ENCODE measurements at regions not wholly inside any gene's neighbourhood (a gene's known extent, or its start where the extent isn't known, plus 50 kb on each side); places are given as distances from the start of the nearest gene placed in this dataset.
"Not testable (repeated sequence)": the region's sequence is repeated elsewhere in the genome, so short reads cannot be mapped to it uniquely, and the experiment has no call there.

DNA sequence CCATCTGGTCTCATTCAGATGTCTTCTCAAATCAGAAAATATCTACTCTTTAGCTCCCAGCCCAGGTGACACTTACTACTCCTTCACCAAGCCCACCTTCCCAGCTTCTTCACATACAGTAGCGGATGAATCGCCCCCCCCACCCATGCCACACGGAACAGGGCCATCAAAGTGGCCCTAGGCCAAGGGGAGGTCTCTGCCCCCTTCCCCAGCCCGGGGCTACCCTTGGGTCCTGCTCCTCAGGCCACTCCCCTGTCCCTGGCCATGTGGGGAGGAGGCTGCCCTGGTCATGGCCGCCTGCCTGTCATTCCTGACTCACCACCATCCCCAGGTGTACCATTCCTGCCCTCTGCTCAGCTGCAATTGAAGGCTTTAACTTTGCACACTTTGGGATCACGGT, 142.8 kb downstream of the NECTIN1 start:
- ChIA-PET CTCF (interaction anchor here (1.1 kb wide), 1 partner anchor 42 kb away, joined by 3 read pairs; no protein-coding TSS in a partner anchor), POLR2A (no interaction called here)
- Mint-ChIP-seq H3K27ac (ENCODE audit: low read depth, unreplicated experiment) (no peak overlapping the region), H3K36me3 (ENCODE audit: insufficient read depth, unreplicated experiment) (no peaks in the 10 kb centered on the region), H3K4me3 (ENCODE audit: unreplicated experiment) (no peak overlapping the region), H3K9me3 (ENCODE audit: unreplicated experiment) (peaks cover under 1% of the 10 kb centered on the region), H3K4me1 (ENCODE audit: insufficient read depth, unreplicated experiment) (no peaks in the 10 kb centered on the region), H3K27me3 (ENCODE audit: insufficient read depth, unreplicated experiment) (peaks cover 21% of the 10 kb centered on the region)
- no TSS peak for BruUV-seq (replicated peaks)
- TF ChIP-seq, protein P1, sequence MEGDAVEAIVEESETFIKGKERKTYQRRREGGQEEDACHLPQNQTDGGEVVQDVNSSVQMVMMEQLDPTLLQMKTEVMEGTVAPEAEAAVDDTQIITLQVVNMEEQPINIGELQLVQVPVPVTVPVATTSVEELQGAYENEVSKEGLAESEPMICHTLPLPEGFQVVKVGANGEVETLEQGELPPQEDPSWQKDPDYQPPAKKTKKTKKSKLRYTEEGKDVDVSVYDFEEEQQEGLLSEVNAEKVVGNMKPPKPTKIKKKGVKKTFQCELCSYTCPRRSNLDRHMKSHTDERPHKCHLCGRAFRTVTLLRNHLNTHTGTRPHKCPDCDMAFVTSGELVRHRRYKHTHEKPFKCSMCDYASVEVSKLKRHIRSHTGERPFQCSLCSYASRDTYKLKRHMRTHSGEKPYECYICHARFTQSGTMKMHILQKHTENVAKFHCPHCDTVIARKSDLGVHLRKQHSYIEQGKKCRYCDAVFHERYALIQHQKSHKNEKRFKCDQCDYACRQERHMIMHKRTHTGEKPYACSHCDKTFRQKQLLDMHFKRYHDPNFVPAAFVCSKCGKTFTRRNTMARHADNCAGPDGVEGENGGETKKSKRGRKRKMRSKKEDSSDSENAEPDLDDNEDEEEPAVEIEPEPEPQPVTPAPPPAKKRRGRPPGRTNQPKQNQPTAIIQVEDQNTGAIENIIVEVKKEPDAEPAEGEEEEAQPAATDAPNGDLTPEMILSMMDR (IDR thresholded peaks at IDR 0.05; ENCODE audit: unreplicated experiment) = no peak
- no peak for DNase-seq (ENCODE audit: unreplicated experiment)
- intact Hi-C loops (cut with micrococcal nuclease) = no loop called here

DNA sequence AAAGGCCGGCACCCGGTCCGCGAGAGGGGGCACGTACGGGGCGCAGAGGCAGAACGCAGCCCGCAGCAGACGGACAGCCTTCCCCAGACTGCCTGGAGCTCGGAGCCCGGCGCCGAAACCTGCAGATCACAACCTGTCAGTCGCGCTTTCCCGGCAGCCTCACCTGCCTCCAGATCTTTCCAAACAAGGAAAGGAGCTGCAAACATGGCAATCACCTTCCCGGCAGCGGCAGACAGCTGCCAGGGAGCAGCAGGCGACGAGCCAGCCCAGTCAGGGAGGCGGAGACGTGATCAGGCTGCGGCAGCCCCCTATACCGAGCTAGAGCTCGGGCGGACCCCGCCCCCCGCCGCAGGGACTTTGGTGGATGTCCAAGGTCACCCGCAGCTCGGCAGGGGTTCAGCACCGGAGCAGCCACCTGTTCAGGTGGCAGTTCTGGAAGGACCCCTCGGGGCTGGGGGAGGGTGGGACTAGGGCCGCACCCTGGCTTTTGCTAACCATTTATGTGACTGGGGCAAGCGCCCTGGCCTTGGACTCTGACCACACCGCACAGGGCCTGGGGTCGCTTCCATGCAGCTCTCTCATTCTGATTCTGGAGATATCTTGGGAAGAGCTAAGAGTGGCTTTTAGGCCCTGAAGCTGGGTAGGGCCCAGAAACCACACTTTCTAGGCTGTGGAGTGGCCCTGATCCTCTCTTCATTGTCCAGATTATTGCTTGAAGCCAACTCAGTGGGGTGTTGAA, 143.8 kb downstream of the NECTIN1 start:
- peak overlapping the region; percentile 72 for H3K4me3 Mint-ChIP-seq (ENCODE audit: unreplicated experiment)
- POLR2A ChIA-PET = interaction anchor here (0.5 kb wide), 1 partner anchor 167 kb away, joined by 3 read pairs; no protein-coding TSS in a partner anchor
- TF ChIP-seq, protein P1 (IDR thresholded peaks at IDR 0.05; ENCODE audit: unreplicated experiment) = no peak
- intact Hi-C loops (cut with micrococcal nuclease) = no loop called here
- CTCF ChIA-PET = interaction anchor here (1.1 kb wide), 1 partner anchor 41 kb away, joined by 3 read pairs; no protein-coding TSS in a partner anchor
- no peaks in the 10 kb centered on the region for H3K4me1 Mint-ChIP-seq (ENCODE audit: insufficient read depth, unreplicated experiment)
- H3K27ac Mint-ChIP-seq (ENCODE audit: low read depth, unreplicated experiment) = no peak overlapping the region
- H3K36me3 Mint-ChIP-seq (ENCODE audit: insufficient read depth, unreplicated experiment) = no peaks in the 10 kb centered on the region
- peaks cover 7% of the 10 kb centered on the region for H3K9me3 Mint-ChIP-seq (ENCODE audit: unreplicated experiment)
- DNase-seq (ENCODE audit: unreplicated experiment) = no peak
- no TSS peak for BruUV-seq (replicated peaks)
- peaks cover 21% of the 10 kb centered on the region for H3K27me3 Mint-ChIP-seq (ENCODE audit: insufficient read depth, unreplicated experiment)

DNA sequence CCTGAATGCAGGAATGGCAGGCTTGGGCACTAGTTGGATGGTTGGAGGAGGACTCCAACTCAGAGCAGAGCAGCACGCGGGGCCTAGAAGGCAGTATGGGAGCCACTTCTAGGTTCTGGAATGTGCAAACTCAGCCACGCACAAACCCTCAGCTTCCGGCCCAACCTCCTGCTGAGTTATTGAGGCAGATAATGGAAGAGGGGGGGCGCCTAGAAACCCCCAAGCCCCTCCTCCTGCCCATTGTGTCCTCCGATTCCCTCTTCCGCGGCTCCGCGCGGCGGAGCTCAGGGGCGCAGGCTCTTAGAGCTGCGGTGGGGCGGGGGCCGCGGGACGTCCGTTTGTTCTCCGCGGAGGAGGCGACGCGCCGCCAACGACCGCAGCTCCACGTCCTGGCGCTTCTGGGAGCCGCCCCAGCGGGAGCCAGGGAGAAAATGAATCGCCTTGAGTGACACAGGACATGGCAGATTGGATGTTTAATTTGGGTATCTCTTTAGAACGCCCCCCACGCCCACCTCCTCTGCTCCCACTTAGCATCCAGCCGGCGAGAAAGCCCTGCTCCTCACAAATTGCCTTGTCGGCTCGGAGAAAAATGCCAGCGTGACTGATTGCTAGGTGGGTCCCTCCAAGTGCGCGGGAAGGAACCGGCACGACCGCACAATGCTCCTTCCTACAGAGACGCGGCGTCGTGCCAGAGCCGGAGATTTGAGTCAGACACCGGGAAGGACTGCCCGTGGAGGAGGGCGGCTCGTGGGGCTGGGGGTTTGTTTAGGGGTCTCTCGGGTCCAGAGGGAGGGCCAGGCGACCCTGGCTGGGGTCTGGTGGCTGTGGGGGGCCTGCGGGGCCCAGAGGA, 144.6 kb downstream of the NECTIN1 start:
- Mint-ChIP-seq H3K27ac (ENCODE audit: low read depth, unreplicated experiment) (no peak overlapping the region), H3K27me3 (ENCODE audit: insufficient read depth, unreplicated experiment) (peaks cover 21% of the 10 kb centered on the region), H3K4me3 (ENCODE audit: unreplicated experiment) (peak overlapping the region; percentile 72), H3K4me1 (ENCODE audit: insufficient read depth, unreplicated experiment) (no peaks in the 10 kb centered on the region), H3K9me3 (ENCODE audit: unreplicated experiment) (peaks cover 7% of the 10 kb centered on the region), H3K36me3 (ENCODE audit: insufficient read depth, unreplicated experiment) (no peaks in the 10 kb centered on the region)
- no TSS peak for BruUV-seq (replicated peaks)
- ChIA-PET CTCF (interaction anchor here (0.7 kb wide), 1 partner anchor 431 kb away, joined by 3 read pairs; no protein-coding TSS in a partner anchor), POLR2A (interaction anchor here (0.8 kb wide), 1 partner anchor 216 kb away, joined by 3 read pairs; no protein-coding TSS in a partner anchor)
- intact Hi-C loops (cut with micrococcal nuclease) = no loop called here
- TF ChIP-seq, protein P1 (IDR thresholded peaks at IDR 0.05; ENCODE audit: unreplicated experiment) = no peak
- peak; percentile 35 for DNase-seq (ENCODE audit: unreplicated experiment)

DNA sequence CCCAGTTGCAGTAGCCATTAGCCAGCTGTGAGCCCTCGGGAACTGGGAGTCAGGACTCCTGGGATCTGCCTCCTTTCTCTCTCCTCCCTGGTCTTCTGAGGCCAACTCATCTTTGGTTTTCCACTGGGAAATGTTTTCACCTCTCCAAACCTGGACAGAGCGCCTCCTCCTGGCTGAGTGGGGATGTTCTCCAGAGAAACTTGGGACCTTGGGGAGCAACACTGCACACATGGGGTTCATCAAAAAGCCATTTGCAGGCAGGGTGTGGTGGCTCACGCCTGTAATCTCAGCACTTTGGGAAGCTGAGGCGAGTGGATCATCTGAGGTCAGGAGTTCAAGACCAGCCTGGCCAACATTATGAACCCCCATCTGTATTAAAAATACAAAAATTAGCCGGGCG, 145.4 kb downstream of the NECTIN1 start:
- CTCF ChIA-PET = interaction anchor here (0.7 to 1.0 kb wide), 3 partner anchors 22 to 432 kb away, joined by 3 read pairs; no protein-coding TSS in a partner anchor

DNA sequence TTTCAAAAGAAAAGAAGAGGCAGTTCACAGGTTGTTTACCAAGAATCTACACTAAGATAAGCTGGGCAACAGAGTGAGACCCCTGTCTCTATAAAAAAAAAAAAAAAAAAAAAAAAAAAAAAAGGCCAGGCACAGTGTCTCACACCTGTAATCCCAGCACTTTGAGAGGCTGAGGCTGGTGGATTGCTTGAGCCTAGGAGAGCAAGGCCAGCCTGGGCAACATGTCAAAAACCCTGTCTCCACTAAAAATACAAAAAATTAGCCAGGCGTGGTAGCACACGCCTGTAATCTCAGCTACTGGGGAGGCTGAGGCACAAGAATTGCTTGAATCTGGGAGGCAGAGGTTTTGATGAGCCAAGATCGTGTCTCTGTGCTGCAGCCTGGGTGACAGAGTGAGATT, 147.6 kb downstream of the NECTIN1 start:
- DNase-seq (ENCODE audit: unreplicated experiment); H3K4me1 Mint-ChIP-seq (ENCODE audit: insufficient read depth, unreplicated experiment); H3K4me3 Mint-ChIP-seq (ENCODE audit: unreplicated experiment); H3K36me3 Mint-ChIP-seq (ENCODE audit: insufficient read depth, unreplicated experiment); BruUV-seq (replicated peaks); H3K27ac Mint-ChIP-seq (ENCODE audit: low read depth, unreplicated experiment); intact Hi-C loops (cut with micrococcal nuclease); H3K9me3 Mint-ChIP-seq (ENCODE audit: unreplicated experiment): not testable (repeated sequence)
- POLR2A ChIA-PET = interaction anchor here (0.6 kb wide), 1 partner anchor 123 kb away, joined by 3 read pairs; no protein-coding TSS in a partner anchor
- peaks cover 21% of the 10 kb centered on the region for H3K27me3 Mint-ChIP-seq (ENCODE audit: insufficient read depth, unreplicated experiment)
- CTCF ChIA-PET = interaction anchor here (0.6 kb wide), 1 partner anchor 184 kb away, joined by 3 read pairs; no protein-coding TSS in a partner anchor

More for the DNA sequence above, 145.4 kb downstream of the NECTIN1 start:
- Mint-ChIP-seq H3K4me3 (ENCODE audit: unreplicated experiment) (no peak overlapping the region), H3K27me3 (ENCODE audit: insufficient read depth, unreplicated experiment) (peaks cover 21% of the 10 kb centered on the region), H3K9me3 (ENCODE audit: unreplicated experiment) (peaks cover 7% of the 10 kb centered on the region), H3K4me1 (ENCODE audit: insufficient read depth, unreplicated experiment) (no peaks in the 10 kb centered on the region), H3K36me3 (ENCODE audit: insufficient read depth, unreplicated experiment) (no peaks in the 10 kb centered on the region), H3K27ac (ENCODE audit: low read depth, unreplicated experiment) (no peak overlapping the region)
- intact Hi-C loops (cut with micrococcal nuclease) = no loop called here
- DNase-seq (ENCODE audit: unreplicated experiment) = no peak
- BruUV-seq (replicated peaks) = no TSS peak
- POLR2A ChIA-PET = no interaction called here
- TF ChIP-seq, protein P1 (IDR thresholded peaks at IDR 0.05; ENCODE audit: unreplicated experiment) = peak; percentile 18

Measured in MCF 10A (cell line).